ENCODE measurements at regions not wholly inside any gene's neighbourhood (a gene's known extent, or its start where the extent isn't known, plus 50 kb on each side); places are given as distances from the start of the nearest gene placed in this dataset.

- H3K4me3 ChIP-seq (ENCODE audit: low read depth in 1 of 5, low read length in 5 of 5) = no peak overlapping the region
- H3K9me3 ChIP-seq (ENCODE audit: control insufficient read depth in 5 of 5, low read length in 5 of 5) = no peaks in the 10 kb centered on the region
- peaks cover 0 to 3% (median 0%) of the 10 kb centered on the region in 5 donors for H3K4me1 ChIP-seq (ENCODE audit: control insufficient read depth in 5 of 5, insufficient read depth in 5 of 5, low read length in 5 of 5)
- H3K27ac ChIP-seq (ENCODE audit: low read depth, low read length) = no peak overlapping the region
- H3K27me3 ChIP-seq (ENCODE audit: control insufficient read depth in 5 of 5, insufficient read depth in 4 of 5, low read length in 5 of 5) = no peaks in the 10 kb centered on the region
- H3K9ac ChIP-seq (ENCODE audit: low read length in 5 of 5) = no peak overlapping the region
- H3K36me3 ChIP-seq (ENCODE audit: control insufficient read depth in 5 of 5, insufficient read depth in 5 of 5, low read length in 5 of 5) = no peaks in the 10 kb centered on the region
Measured at GRCh38 chr11:92410526-92410925, 185.9 kb downstream of the FAT3 start.

GRCh38 chr11:92411431-92411830, 186.8 kb downstream of the FAT3 start:
- no peaks in the 10 kb centered on the region for H3K36me3 ChIP-seq (ENCODE audit: control insufficient read depth in 5 of 5, insufficient read depth in 5 of 5, low read length in 5 of 5)
- no peak overlapping the region for H3K4me3 ChIP-seq (ENCODE audit: low read depth in 1 of 5, low read length in 5 of 5)
- no peaks in the 10 kb centered on the region for H3K27me3 ChIP-seq (ENCODE audit: control insufficient read depth in 5 of 5, insufficient read depth in 4 of 5, low read length in 5 of 5)
- peaks cover 0 to 3% (median 0%) of the 10 kb centered on the region in 5 donors for H3K4me1 ChIP-seq (ENCODE audit: control insufficient read depth in 5 of 5, insufficient read depth in 5 of 5, low read length in 5 of 5)
- H3K9me3 ChIP-seq (ENCODE audit: control insufficient read depth in 5 of 5, low read length in 5 of 5) = no peaks in the 10 kb centered on the region
- no peak overlapping the region for H3K9ac ChIP-seq (ENCODE audit: low read length in 5 of 5)
- H3K27ac ChIP-seq (ENCODE audit: low read depth, low read length) = no peak overlapping the region

GRCh38 chr11:92413757-92414513, 189.3 kb downstream of the FAT3 start:
- H3K9ac ChIP-seq (ENCODE audit: low read length in 5 of 5) = no peak overlapping the region
- H3K36me3 ChIP-seq (ENCODE audit: control insufficient read depth in 5 of 5, insufficient read depth in 5 of 5, low read length in 5 of 5) = no peaks in the 10 kb centered on the region
- no peaks in the 10 kb centered on the region for H3K9me3 ChIP-seq (ENCODE audit: control insufficient read depth in 5 of 5, low read length in 5 of 5)
- no peak overlapping the region for H3K27ac ChIP-seq (ENCODE audit: low read depth, low read length)
- no peak overlapping the region for H3K4me3 ChIP-seq (ENCODE audit: low read depth in 1 of 5, low read length in 5 of 5)
- no peaks in the 10 kb centered on the region for H3K27me3 ChIP-seq (ENCODE audit: control insufficient read depth in 5 of 5, insufficient read depth in 4 of 5, low read length in 5 of 5)
- H3K4me1 ChIP-seq (ENCODE audit: control insufficient read depth in 5 of 5, insufficient read depth in 5 of 5, low read length in 5 of 5) = peaks cover 0 to 3% (median 0%) of the 10 kb centered on the region in 5 donors

- no peak overlapping the region for H3K27ac ChIP-seq (ENCODE audit: low read depth, low read length)
- H3K4me3 ChIP-seq (ENCODE audit: low read depth in 1 of 5, low read length in 5 of 5) = no peak overlapping the region
- H3K9ac ChIP-seq (ENCODE audit: low read length in 5 of 5) = no peak overlapping the region
- no peaks in the 10 kb centered on the region for H3K36me3 ChIP-seq (ENCODE audit: control insufficient read depth in 5 of 5, insufficient read depth in 5 of 5, low read length in 5 of 5)
- no peaks in the 10 kb centered on the region for H3K9me3 ChIP-seq (ENCODE audit: control insufficient read depth in 5 of 5, low read length in 5 of 5)
- H3K4me1 ChIP-seq (ENCODE audit: control insufficient read depth in 5 of 5, insufficient read depth in 5 of 5, low read length in 5 of 5) = peaks cover 0 to 9% (median 0%) of the 10 kb centered on the region in 5 donors
- no peaks in the 10 kb centered on the region for H3K27me3 ChIP-seq (ENCODE audit: control insufficient read depth in 5 of 5, insufficient read depth in 4 of 5, low read length in 5 of 5)
Measured at GRCh38 chr11:92416971-92417725, 192.5 kb downstream of the FAT3 start.

- no peaks in the 10 kb centered on the region for H3K27me3 ChIP-seq (ENCODE audit: control insufficient read depth in 5 of 5, insufficient read depth in 4 of 5, low read length in 5 of 5)
- H3K4me1 ChIP-seq (ENCODE audit: control insufficient read depth in 5 of 5, insufficient read depth in 5 of 5, low read length in 5 of 5) = peaks cover 0 to 9% (median 0%) of the 10 kb centered on the region in 5 donors
- H3K4me3 ChIP-seq (ENCODE audit: low read depth in 1 of 5, low read length in 5 of 5) = no peak overlapping the region
- no peaks in the 10 kb centered on the region for H3K36me3 ChIP-seq (ENCODE audit: control insufficient read depth in 5 of 5, insufficient read depth in 5 of 5, low read length in 5 of 5)
- H3K9me3 ChIP-seq (ENCODE audit: control insufficient read depth in 5 of 5, low read length in 5 of 5) = no peaks in the 10 kb centered on the region
- no peak overlapping the region for H3K27ac ChIP-seq (ENCODE audit: low read depth, low read length)
- H3K9ac ChIP-seq (ENCODE audit: low read length in 5 of 5) = no peak overlapping the region
Measured at GRCh38 chr11:92423115-92424034, 198.8 kb downstream of the FAT3 start.

GRCh38 chr11:92424281-92424680, 199.7 kb downstream of the FAT3 start:
- no peak overlapping the region for H3K9ac ChIP-seq (ENCODE audit: low read length in 5 of 5)
- H3K27ac ChIP-seq (ENCODE audit: low read depth, low read length) = no peak overlapping the region
- H3K9me3 ChIP-seq (ENCODE audit: control insufficient read depth in 5 of 5, low read length in 5 of 5) = peaks cover 0 to 6% (median 0%) of the 10 kb centered on the region in 5 donors
- no peak overlapping the region for H3K4me3 ChIP-seq (ENCODE audit: low read depth in 1 of 5, low read length in 5 of 5)
- no peaks in the 10 kb centered on the region for H3K36me3 ChIP-seq (ENCODE audit: control insufficient read depth in 5 of 5, insufficient read depth in 5 of 5, low read length in 5 of 5)
- H3K4me1 ChIP-seq (ENCODE audit: control insufficient read depth in 5 of 5, insufficient read depth in 5 of 5, low read length in 5 of 5) = peaks cover 0 to 9% (median 0%) of the 10 kb centered on the region in 5 donors
- H3K27me3 ChIP-seq (ENCODE audit: control insufficient read depth in 5 of 5, insufficient read depth in 4 of 5, low read length in 5 of 5) = no peaks in the 10 kb centered on the region

- H3K9me3 ChIP-seq (ENCODE audit: control insufficient read depth in 5 of 5, low read length in 5 of 5) = peaks cover 0 to 6% (median 0%) of the 10 kb centered on the region in 5 donors
- H3K9ac ChIP-seq (ENCODE audit: low read length in 5 of 5) = no peak overlapping the region
Measured at GRCh38 chr11:92425127-92425526, 200.5 kb downstream of the FAT3 start.

GRCh38 chr11:92432515-92432914, 207.9 kb downstream of the FAT3 start:
- no peak overlapping the region for H3K4me3 ChIP-seq (ENCODE audit: low read depth in 1 of 5, low read length in 5 of 5)
- H3K27ac ChIP-seq (ENCODE audit: low read depth, low read length) = no peak overlapping the region
- no peak overlapping the region for H3K9ac ChIP-seq (ENCODE audit: low read length in 5 of 5)
- no peaks in the 10 kb centered on the region for H3K27me3 ChIP-seq (ENCODE audit: control insufficient read depth in 5 of 5, insufficient read depth in 4 of 5, low read length in 5 of 5)
- no peaks in the 10 kb centered on the region for H3K36me3 ChIP-seq (ENCODE audit: control insufficient read depth in 5 of 5, insufficient read depth in 5 of 5, low read length in 5 of 5)
- H3K9me3 ChIP-seq (ENCODE audit: control insufficient read depth in 5 of 5, low read length in 5 of 5) = peaks cover 0 to 7% (median 0%) of the 10 kb centered on the region in 5 donors
- no peaks in the 10 kb centered on the region for H3K4me1 ChIP-seq (ENCODE audit: control insufficient read depth in 5 of 5, insufficient read depth in 5 of 5, low read length in 5 of 5)

More at GRCh38 chr11:92425127-92425526, 200.5 kb downstream of the FAT3 start:
- no peaks in the 10 kb centered on the region for H3K36me3 ChIP-seq (ENCODE audit: control insufficient read depth in 5 of 5, insufficient read depth in 5 of 5, low read length in 5 of 5)
- H3K27ac ChIP-seq (ENCODE audit: low read depth, low read length) = no peak overlapping the region
- H3K4me3 ChIP-seq (ENCODE audit: low read depth in 1 of 5, low read length in 5 of 5) = no peak overlapping the region
- H3K27me3 ChIP-seq (ENCODE audit: control insufficient read depth in 5 of 5, insufficient read depth in 4 of 5, low read length in 5 of 5) = no peaks in the 10 kb centered on the region
- H3K4me1 ChIP-seq (ENCODE audit: control insufficient read depth in 5 of 5, insufficient read depth in 5 of 5, low read length in 5 of 5) = peaks cover 0 to 9% (median 0%) of the 10 kb centered on the region in 5 donors

- no peaks in the 10 kb centered on the region for H3K4me1 ChIP-seq (ENCODE audit: control insufficient read depth in 5 of 5, insufficient read depth in 5 of 5, low read length in 5 of 5)
- no peak overlapping the region for H3K4me3 ChIP-seq (ENCODE audit: low read depth in 1 of 5, low read length in 5 of 5)
- H3K27me3 ChIP-seq (ENCODE audit: control insufficient read depth in 5 of 5, insufficient read depth in 4 of 5, low read length in 5 of 5) = no peaks in the 10 kb centered on the region
- H3K36me3 ChIP-seq (ENCODE audit: control insufficient read depth in 5 of 5, insufficient read depth in 5 of 5, low read length in 5 of 5) = no peaks in the 10 kb centered on the region
- H3K9me3 ChIP-seq (ENCODE audit: control insufficient read depth in 5 of 5, low read length in 5 of 5) = peaks cover 0 to 3% (median 0%) of the 10 kb centered on the region in 5 donors
- no peak overlapping the region for H3K27ac ChIP-seq (ENCODE audit: low read depth, low read length)
- H3K9ac ChIP-seq (ENCODE audit: low read length in 5 of 5) = no peak overlapping the region
Measured at GRCh38 chr11:92436034-92436920, 211.7 kb downstream of the FAT3 start.
